GM13977 (cell line): ENCODE measurements at regions not wholly inside any gene's neighbourhood (a gene's known extent, or its start where the extent isn't known, plus 50 kb on each side); places are given as distances from the start of the nearest gene placed in this dataset.
"Not testable (repeated sequence)": the region's sequence is repeated elsewhere in the genome, so short reads cannot be mapped to it uniquely, and the experiment has no call there.

Experiments used
- DNase-seq: peaks from one replicate; pipeline ENCODE4 v3.0.0; 2012; ENCODE audit warnings: low spot score
- CTCF ChIP-seq: IDR thresholded peaks from 2 replicates; pipeline ENCODE4 v1.5.1; 2012; ENCODE audit warnings: mild to moderate bottlenecking, control low read depth; ENCODE audit not compliant: insufficient read depth; ENCODE audit errors: extremely low read depth, missing control alignments
- in situ Hi-C: fragments of 300-500 bp; cut with MboI; formaldehyde crosslinking; loops from one replicate; pipeline ENCODE4 v1.12.0; 2022; ENCODE audit warnings: low sequenced_read_pairs, low pct_unique_long_range_greater_than_20kb, mixed read lengths, inconsistent platforms; ENCODE audit not compliant: unreplicated experiment

- in situ Hi-C loops: no loop called here
- no peak for TF ChIP-seq CTCF
- no peak for DNase-seq
Measured at GRCh38 chr2:8123464-8123863, 558.4 kb upstream of the ID2 start.

GRCh38 chr2:8125741-8126711 lies 555.8 kb upstream of the ID2 start:
- no peak for DNase-seq
- in situ Hi-C loops: no loop called here
- no peak for TF ChIP-seq CTCF

- TF ChIP-seq CTCF: no peak
- DNase-seq: no peak
- in situ Hi-C loops: no loop called here
Measured at GRCh38 chr2:8126783-8127182, 555.1 kb upstream of the ID2 start.

- in situ Hi-C loops, DNase-seq: not testable (repeated sequence)
Measured at GRCh38 chr2:8131423-8131822, 550.4 kb upstream of the ID2 start.

GRCh38 chr2:8132351-8132831 lies 549.5 kb upstream of the ID2 start:
- DNase-seq: no peak
- TF ChIP-seq CTCF: no peak
- in situ Hi-C loops: no loop called here

GRCh38 chr2:8132879-8133278 lies 549.0 kb upstream of the ID2 start:
- no peak for DNase-seq
- in situ Hi-C loops: no loop called here
- no peak for TF ChIP-seq CTCF

GRCh38 chr2:8133363-8133762 lies 548.5 kb upstream of the ID2 start:
- DNase-seq: no peak
- TF ChIP-seq CTCF: no peak
- in situ Hi-C loops: no loop called here
